SKM-1 treated with dmso at 0.1 percent for 144 hours (cell line): ENCODE measurements at regions not wholly inside any gene's neighbourhood (a gene's known extent, or its start where the extent isn't known, plus 50 kb on each side); places are given as distances from the start of the nearest gene placed in this dataset.
"Not testable (repeated sequence)": the region's sequence is repeated elsewhere in the genome, so short reads cannot be mapped to it uniquely, and the experiment has no call there.

Experiments
- DNase-seq: peaks from one replicate; lab custom pipeline; 2025; ENCODE audit not compliant: unreplicated experiment; lab: John Stamatoyannopoulos, UW

DNA sequence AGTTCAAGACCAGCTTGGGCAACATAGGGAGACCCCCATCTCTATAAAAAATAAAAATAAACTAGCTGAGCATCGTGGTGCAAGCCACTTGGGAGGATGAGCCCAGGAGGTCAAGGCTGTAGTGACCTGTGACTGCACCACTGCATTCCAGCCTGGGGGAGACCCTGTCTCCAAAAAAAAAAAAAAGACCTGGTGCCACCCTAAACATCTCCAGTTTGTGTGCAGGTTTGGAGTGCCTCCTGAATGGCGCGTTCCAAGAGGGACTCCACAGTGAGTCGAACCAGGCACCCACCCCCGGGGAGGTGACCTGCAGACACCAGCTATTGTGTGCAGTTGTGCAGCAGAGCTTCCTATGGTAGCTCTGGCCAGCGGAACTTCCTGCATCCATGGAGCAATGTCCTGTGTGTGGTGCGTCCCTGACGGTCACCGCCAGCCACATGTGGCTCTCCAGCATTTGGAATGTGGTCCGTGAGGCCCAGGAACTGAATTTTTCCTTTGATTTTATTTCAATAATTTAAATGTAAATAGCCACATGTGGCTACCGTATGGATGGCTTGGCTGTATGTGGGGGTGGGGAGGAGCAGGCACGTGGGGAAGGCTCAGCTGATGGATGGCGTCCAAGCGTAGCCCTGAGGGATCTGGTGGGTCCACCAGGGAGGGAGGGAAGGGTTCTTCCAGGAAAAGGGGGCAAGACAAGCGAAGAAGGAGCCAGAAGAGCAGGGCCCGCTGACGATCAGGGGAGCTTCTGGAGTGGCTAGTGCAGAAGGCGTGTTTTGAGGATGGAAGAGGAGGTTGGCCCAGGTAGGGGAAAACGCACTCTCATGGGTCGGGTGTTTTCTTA lies 107.1 kb upstream of the GSE1 start:
- no peak for DNase-seq

DNA sequence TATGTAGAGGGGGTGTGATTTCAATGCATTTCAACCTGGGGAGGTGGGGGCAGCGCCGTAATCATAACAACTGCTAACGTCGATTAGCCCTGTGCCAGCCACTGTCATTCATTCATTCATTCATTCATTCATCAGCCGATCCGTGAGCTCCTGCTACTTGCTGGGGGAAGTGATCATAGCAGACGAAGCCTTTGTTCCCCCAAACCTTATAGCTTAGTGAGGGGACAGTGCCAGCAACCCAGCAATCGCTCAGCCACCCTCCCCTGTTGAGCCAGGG lies 106.5 kb upstream of the GSE1 start:
- no peak for DNase-seq

DNA sequence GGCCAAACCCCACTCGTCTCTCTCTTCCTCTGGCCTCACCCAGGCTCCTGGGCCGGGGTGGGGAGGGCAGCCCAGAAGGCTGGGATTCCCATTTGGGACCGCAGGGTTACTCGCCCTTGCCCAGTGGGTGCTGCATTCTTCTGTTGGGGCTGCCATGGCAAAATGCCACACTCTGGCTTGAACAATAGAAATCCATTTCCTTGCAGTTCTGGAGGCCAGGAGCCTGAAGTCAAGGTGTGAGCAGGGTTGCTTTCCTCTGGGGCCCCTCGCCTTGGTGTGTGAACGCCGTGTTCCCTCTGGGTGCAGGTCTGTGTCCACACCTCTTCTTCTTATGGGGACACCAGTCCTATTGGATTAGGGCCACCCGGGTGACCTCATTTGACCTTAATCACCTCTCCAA lies 105.8 kb upstream of the GSE1 start:
- no peak for DNase-seq

DNA sequence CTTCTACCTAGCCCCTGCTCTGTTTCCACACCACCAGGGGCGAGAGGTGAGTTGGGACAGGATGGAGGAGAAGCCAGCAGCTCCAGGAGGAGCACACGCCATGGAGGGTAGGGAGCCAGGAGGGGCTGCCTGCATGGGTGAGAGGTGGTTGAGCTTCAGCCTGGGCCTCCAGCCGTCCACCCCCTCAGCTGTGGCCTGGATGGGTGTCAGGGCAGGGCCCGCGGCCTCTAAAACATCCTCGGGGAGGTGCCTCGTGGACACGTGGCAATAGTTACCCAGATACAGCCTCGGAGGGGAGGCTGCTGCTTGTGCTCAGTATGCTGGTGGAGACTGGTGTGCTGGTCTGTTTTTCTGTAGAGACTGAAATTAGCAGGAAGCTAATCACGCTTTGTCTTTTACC lies 104.7 kb upstream of the GSE1 start:
- no peak for DNase-seq

DNA sequence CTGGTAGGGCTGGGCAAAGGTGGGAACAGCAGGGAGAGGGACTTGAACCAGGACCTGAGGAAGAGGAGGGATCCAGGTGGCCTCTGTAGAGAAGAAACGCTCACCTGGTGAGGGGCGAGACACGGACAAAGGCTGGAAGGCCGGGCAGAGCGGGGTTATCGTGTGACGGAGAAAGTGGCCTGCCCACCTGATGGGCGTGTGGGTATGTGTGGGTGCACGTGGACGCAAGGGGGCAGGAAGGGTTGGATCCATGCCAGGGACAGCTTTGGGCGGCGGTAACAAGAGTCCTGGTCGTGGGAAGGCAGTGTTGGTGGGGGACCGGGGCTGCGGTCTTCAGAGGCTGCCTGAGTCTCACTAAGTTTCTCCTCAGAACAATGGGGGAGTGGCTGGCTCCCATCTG lies 104.1 kb upstream of the GSE1 start:
- no peak for DNase-seq

DNA sequence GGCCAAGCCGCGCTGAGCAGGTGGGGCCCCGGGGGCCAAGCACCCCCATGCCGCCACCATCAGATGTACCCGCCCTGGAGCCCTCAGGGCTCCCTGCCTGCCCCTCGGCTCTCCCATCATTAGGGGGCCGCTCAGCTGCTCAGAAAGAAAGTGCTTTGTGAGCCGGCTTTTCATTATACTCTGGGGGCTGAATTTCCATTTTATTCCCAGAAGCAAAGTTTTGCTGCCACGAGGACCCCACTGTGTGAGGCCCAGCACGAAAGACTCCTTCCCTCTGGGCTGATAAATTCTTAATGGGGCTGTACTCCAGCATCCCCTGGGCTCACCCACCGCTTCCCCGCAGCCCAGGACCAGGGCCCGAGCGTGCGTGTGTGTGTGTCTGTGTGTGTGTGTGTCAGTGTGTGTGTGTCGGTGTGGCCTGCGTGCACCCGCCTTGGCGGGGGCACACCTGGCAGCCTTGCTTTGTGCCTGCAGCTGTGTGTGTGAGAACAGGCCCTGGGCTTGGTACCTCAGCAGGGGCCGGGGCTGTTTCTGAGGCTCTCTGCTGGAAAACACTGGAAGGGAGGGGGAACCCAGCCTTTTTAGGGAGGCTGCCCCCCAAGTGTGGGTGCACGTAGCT lies 103.0 kb upstream of the GSE1 start:
- no peak for DNase-seq

DNA sequence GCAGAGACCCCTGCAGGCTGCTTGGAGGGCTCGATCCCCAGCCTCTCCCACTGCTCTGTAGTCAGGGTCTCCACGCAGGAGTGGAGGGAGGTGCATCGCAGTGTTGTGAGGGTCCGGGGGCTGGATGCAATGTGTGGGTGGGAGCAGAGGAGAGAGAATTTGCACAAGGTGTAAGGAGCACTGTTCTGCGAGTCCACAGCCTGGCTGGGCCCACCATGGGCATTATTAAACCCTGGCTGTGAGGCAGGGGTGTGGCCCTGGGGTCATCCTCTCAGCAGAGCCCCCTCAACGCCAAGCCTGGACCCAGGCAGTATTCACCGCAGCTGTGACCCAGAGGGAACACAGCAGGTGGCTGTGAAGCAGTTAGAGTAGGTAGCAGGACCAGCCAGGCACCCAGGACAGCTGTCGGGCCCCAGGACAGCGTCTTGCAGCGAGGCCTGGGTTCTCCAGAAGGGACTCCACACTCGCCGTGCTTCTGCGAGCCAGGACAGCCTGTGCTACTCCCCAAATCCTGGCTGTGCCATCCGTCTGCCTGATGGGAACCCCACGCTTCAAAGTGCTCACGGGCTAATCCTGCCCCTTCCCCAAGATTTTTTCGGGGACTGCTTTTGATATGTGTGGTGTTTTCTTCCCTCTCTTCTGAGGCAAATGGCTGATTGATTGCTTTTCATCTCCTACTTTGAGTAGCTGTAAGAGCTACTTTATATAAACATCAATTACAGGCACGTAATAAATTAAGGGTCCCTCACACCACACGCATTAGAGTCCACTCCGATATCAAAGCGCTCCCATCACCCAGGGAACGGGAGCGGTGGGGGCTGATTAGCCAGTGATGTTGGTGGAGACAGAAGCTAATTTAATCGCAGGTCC lies 100.9 kb upstream of the GSE1 start:
- DNase-seq: no peak

DNA sequence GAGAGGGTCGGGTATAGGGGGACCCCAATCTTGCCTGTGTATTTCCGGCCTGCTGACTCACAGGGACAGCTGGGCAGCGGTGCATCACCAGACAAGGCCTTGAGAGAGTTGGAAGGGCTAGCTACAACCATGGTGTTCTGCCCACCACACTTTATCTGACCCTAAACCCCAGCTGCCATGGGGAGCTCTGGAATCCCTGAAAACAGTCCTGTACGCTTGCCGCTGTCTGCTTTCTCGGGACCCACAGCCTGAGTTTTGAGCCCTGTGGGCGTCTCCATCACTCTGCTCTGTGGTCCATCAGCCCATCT lies 100.4 kb upstream of the GSE1 start:
- DNase-seq: no peak

DNA sequence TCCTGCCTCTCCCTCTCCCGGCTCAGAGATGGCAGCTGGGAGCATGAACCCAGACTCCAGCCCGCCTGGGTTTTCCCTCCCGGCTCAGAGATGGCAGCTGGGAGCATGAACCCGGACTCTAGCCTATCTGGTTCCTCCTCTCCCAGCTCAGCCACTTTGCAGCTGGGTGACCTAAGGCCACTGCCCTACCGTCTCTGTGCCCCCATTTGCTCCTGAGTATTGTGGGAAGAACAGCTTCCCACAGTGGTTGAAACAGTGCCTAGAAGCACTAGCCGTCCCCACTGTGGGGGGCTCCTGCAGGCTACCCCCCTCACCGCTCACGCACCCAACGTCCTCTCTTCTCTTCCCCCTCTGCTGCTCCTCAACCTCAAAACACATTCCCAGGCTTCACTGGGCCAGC lies 99.9 kb upstream of the GSE1 start:
- DNase-seq: no peak

DNA sequence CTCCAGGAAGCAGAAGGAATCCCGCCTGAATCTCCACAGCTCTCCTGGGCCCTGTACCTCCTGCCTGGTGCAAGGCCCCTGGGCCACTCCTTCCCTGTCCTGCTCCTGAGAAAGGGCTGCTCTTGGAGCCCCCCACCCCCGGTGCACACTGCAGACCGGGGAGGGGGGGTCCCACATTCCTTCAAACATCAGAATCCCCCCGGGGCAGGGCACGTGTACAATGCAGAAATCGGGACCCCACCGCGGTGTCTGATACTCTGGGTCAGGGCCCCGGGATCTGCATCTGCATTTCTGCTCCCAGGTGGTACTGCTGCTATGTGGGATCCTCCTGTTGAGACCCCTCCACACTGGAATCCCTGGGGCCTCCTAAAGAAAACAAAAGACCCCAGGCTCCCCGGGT lies 99.5 kb upstream of the GSE1 start:
- no peak for DNase-seq

DNA sequence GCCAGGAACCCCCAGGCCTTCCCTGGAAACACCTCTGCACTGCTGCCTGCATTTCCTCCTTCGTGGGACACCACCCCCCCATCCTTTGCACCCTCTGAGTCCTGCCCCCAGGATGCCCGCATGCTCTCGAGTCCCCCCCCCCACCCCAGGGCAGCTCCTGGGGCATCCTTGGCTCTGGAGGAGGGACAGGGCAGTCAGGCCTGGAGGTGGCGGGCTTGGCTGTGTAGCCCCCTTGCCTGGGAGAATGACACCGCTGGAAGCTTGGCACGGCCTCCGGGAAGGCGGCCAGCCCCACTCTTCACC lies 98.9 kb upstream of the GSE1 start:
- DNase-seq: no peak

DNA sequence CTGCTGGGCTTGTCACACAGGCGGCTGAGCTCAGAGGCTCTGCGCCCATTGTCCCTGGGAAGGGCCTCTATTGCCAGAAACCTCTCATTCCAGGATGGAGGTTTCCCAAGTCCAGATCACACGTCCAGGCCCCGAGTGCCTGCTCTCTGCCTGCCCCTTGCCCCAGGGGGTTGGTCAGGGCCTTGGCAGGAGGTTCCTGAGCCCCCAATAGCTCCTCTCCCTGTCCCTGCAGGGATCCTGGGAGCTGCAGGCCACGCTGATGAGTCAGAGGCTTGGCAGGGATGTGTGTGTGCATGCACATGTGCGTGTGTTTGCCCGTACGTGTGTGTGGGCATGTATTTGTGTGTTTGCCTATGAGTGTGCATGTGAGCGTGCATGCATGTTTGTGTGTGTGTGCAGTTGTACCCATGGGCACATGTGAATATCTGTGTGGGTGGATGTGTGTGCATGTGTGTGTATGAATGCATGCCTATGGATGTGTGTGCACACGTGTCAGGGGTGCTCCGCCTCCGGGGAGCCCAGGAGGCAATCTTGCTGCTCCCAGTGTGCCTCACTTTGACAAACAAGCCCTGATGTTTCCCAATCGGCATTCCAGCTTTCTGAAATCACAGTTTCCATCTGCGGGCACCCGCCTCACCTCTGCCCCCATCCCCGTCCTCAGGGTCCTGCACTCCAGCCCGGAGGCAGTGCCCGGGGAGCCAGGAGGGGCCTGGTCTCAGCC lies 98.4 kb upstream of the GSE1 start:
- no peak for DNase-seq

DNA sequence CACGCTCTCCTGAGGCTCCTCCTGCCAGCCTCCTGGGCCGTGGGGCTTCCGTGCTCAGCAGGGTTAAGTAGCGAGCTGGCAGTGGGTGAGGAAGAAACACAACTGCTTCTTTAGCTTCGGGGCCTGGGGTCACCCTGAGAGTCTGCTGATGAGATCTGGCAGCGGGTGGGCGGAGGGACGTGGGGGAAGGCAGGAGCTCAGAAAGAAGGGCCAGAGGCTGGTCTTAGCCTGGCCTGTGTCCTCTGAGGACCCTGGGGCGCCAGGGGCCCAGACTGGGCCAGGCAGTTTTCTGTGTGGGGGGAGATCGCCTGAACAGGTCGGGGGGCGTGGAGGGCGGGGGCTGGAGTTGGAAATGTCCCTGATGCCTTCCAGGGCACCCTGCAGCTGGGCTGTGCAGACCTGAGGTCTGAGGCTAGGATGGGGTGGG lies 97.8 kb upstream of the GSE1 start:
- no peak for DNase-seq

DNA sequence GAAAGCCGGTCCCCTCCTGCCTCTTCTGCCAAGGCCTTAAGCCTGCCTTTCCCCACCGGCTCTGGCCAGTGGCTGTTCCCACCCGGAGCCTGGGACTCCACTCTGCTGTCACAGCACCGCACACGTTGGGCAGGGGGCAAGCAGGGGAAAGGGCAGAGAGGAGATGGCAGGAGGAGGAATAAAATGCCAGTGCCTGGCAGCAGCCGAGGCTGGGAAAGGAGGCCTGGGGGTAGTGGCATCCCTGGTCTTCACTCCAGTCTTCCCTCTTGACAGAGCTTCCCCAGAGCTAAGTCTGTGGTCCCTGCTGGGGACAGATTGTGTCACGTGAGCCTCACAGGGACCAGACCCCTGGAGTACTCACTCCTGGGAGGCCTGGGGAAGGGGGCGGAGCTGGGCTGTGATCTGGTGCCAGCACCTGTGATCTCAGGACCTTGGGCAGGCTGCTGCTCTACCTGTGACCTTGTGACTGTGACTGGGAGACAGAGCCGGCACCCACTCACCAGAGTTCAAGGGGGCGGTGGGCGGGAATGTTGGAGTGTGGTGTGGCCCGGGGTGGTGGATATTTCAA lies 97.2 kb upstream of the GSE1 start:
- DNase-seq: no peak

DNA sequence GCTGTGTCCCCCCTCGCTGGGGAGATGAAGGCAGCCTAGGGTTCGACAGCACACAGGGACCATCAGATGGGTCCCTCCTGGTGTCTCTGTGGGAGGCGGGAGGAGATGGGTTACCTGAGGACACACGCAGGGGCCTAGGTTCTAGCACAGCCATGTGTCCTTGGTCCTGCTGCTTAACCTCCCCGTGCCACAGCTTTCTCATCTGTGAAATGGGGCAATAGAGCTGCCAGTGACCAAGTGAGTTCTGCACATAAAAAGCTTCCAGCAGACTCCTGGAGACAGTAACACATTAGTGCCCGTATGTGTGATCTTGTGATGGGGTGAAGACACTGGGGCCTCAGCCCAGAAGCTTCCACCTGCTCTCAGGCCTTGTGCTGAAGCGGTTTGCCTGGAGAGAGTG lies 96.0 kb upstream of the GSE1 start:
- DNase-seq: no peak

DNA sequence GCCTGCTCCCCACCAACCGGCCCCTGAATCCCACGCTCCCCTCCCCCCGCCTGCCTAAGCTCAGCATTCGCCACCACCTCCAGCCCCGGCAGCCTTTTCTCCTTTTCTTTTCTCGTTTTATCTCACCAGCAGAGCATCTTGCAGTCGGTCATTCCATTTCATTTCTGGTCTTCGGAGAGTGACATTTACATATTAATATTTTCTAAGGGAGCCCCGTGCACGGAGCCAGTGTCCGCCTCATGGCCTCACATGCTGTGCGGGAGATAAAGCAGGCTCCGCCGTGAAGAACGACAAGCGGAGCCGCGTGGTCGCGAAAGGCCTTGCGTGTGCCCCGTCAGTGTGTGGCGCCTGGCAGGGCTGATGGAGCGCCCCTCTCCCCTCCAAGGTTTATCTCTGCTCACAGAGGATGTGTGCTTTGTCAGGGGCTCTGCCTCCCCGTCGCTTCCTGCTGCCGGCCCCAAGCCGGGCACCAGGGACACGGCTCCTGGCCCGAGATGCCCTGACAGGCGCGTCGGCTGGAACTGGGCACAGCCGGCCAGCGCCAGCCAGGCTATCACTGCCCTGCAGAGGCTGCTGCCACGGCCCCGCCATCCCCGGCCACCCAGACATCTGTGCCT lies 95.5 kb upstream of the GSE1 start:
- no peak for DNase-seq

DNA sequence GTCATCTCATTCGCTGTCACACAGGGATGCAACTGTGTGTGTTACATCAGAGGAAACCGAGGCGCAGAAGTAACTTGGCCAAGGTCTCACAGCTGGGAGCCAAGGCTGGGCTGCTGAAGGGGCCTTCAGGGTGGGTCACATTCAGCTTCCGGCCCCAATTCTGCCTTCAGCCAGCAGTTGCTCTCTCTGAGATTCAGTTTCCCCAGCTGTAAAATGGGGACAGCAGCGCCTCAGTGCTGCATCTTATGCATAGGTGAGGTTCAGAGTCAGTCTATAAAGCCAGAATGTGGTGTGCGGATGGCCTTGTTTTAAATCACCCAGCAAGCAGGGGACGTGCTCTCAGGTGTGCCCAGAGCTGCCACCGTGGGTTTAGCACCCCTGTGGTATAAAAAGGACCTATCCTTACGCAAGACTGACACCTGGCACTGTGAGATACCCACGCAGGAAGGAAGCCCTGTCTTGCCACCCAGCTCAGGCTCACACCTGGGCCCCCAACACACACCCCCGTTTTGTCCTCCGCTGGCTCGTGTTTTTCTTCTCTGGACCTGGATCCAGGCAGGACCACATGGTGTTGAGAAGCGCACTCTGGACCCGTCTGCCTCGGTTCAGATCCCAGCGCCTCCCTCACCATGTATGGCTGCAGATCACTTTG lies 94.6 kb upstream of the GSE1 start:
- no peak for DNase-seq

DNA sequence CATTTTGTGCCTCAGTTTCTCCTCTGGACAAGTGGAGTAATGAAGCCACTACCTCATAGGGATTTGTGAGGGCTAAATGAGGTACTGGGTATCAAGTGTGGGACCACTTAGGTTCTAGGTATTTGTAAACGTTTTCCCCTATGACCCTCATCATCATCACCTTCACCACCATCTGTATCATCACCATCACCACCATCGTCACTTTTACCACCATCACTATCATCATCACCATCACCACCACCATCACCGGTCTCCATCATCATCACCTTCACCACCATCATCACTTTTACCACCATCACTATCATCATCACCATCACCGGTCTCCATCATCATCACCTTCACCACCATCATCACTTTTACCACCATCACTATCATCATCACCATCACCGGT lies 94.1 kb upstream of the GSE1 start:
- not testable (repeated sequence) for DNase-seq

DNA sequence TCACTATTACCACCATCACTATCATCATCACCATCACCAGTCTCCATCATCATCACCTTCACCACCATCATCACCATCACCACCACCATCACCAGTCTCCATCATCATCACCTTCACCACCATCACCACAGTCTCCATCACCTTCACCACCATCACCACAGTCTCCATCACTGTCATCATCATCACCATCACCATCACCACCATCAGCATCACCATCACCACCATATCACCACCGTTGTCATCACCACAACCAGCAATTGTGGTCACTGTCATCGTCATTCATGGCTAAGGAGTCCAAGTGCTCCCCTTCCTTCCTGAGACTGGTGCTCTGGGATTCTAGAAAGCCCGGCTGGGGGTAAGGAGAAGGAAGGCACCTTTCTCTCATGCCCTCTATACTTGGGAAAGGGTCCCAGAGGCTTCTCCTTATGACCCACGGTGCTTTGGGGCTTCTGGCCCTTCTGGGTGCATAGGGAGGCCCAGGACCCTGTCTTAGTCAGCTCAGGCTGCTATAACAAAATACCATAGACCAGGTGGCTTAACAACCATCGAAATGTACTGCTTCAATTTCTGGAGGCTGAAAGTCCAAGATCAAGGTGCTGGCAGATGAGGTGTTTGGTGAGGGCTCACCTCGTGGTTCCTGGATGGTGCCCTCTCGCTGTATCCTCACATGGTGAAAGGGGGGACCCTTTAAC lies 93.4 kb upstream of the GSE1 start:
- no peak for DNase-seq
